ENCODE measurements at regions not wholly inside any gene's neighbourhood (a gene's known extent, or its start where the extent isn't known, plus 50 kb on each side); places are given as distances from the start of the nearest gene placed in this dataset.
"Not testable (repeated sequence)": the region's sequence is repeated elsewhere in the genome, so short reads cannot be mapped to it uniquely, and the experiment has no call there.

DNA sequence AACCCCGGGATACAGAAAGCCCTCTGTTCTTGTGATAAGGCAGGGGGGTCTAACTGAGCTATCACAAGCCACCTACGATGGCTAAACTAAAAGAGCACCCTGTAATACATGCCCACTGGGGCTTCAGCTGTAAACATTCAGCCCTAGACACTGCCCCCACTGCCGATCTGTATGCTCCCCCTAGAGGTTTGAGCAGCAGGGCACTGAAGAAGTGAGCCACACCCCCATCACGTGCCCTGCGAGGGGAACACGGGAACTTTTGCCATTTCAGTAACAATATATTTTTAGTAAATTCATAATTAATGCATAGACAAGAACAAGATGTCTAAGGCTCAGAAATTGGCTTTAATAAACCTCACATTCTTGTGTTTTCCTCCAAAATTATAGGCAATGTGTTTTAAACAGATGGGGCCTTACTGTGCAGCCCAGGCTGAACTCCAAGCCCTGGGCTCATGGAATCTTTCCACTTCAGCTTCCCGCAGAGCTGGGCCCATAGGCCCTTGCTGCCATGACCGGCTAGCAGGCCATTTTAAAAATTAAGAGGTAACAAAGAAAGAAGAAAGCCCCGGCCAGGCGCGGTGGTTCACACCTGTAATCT, 235.3 kb upstream of the SFRP2 start:
- no peak overlapping the region for H3K27ac Mint-ChIP-seq
- no peak overlapping the region for H3K4me3 Mint-ChIP-seq
- peaks cover 15% of the 10 kb centered on the region for H3K27me3 Mint-ChIP-seq
- H3K9me3 Mint-ChIP-seq = no peaks in the 10 kb centered on the region
- no peaks in the 10 kb centered on the region for H3K36me3 Mint-ChIP-seq
- no peaks in the 10 kb centered on the region for H3K4me1 Mint-ChIP-seq

DNA sequence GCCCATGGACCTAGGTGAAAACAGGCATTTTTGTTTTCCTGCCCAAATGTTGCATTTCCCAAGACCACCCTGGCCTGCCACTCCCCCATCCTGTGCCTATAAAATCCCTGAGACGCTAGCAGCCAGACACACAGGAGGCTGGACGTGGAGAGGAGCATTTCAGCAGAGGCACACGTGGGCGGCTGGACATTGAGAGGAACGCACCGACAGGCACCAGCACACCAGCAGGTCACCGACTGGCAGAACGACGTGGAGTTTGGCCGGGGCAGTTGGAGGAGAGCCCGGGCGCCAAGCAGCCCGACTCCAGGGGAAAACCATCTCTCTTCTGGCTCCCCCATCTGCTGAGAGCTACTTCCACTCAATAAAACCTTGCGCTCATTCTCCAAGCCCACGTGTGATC, 234.8 kb upstream of the SFRP2 start:
- H3K4me3 Mint-ChIP-seq, H3K4me1 Mint-ChIP-seq, H3K9me3 Mint-ChIP-seq, H3K27ac Mint-ChIP-seq, H3K36me3 Mint-ChIP-seq: not testable (repeated sequence)
- H3K27me3 Mint-ChIP-seq = peaks cover 15% of the 10 kb centered on the region

DNA sequence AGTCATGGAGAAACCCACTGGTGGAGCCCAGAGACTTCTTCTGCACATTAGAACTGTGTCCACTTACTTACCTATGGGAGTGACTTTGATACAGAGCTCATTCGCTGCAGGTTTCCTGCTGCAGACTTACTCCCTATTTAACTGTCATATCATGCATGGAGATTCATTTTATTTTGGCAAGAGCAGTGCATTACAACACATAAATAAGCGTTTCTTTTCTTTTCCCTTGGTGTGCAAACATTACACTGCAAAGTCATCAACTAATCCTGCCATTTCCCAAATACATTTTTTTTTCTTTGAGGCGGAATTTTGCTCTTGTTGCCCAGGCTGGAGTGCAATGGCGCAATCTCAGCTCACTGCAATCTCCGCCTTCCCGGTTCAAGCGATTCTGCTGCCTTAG, 230.9 kb upstream of the SFRP2 start:
- H3K27ac Mint-ChIP-seq = no peak overlapping the region
- H3K4me3 Mint-ChIP-seq = no peak overlapping the region
- H3K9me3 Mint-ChIP-seq = no peaks in the 10 kb centered on the region
- H3K27me3 Mint-ChIP-seq = peaks cover 4% of the 10 kb centered on the region
- H3K4me1 Mint-ChIP-seq = no peaks in the 10 kb centered on the region
- H3K36me3 Mint-ChIP-seq = no peaks in the 10 kb centered on the region

DNA sequence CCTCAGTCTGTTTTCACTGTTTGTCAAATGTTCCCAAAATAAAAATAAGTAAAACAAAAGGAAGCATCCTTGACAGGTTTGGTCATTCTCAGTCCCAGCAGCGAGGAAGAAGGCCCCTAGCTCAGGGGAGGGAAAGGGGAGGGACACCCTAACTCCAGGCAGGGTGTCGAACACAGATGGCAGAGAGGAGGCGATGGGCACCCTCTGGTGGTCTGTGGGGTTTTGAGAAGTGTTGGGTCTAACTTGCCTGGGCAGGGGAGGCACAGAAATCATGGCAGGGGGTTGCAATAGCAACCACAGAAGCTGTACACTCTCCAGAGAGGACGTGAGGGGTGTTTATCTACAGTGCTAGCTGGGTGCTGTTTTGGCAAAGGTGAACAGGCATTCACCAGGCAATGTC, 229.8 kb upstream of the SFRP2 start:
- Mint-ChIP-seq H3K4me3 (no peak overlapping the region), H3K4me1 (no peaks in the 10 kb centered on the region), H3K27ac (no peak overlapping the region), H3K27me3 (peaks cover 4% of the 10 kb centered on the region), H3K36me3 (no peaks in the 10 kb centered on the region), H3K9me3 (no peaks in the 10 kb centered on the region)

DNA sequence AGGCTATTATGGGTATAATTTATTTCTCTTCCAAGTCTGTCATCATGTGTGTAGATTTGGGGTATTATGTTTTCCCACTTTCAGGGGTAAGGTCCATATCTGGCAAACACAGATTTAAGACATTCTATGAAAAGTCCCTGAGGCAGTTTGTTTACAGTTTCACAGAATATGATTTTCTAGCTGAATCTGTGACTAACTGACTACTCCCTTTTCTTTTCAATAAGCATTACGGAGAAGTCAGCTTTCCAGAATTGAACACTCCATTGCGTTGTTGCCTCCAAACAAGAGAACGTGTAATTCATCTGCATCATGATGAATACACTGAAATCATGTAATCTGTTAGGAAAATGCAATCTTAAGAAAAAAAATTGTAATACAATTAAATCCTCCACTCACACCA, 226.7 kb upstream of the SFRP2 start:
- Mint-ChIP-seq H3K27ac (no peak overlapping the region), H3K4me3 (no peak overlapping the region), H3K36me3 (no peaks in the 10 kb centered on the region), H3K27me3 (peaks cover 2% of the 10 kb centered on the region), H3K9me3 (no peaks in the 10 kb centered on the region), H3K4me1 (no peaks in the 10 kb centered on the region)

DNA sequence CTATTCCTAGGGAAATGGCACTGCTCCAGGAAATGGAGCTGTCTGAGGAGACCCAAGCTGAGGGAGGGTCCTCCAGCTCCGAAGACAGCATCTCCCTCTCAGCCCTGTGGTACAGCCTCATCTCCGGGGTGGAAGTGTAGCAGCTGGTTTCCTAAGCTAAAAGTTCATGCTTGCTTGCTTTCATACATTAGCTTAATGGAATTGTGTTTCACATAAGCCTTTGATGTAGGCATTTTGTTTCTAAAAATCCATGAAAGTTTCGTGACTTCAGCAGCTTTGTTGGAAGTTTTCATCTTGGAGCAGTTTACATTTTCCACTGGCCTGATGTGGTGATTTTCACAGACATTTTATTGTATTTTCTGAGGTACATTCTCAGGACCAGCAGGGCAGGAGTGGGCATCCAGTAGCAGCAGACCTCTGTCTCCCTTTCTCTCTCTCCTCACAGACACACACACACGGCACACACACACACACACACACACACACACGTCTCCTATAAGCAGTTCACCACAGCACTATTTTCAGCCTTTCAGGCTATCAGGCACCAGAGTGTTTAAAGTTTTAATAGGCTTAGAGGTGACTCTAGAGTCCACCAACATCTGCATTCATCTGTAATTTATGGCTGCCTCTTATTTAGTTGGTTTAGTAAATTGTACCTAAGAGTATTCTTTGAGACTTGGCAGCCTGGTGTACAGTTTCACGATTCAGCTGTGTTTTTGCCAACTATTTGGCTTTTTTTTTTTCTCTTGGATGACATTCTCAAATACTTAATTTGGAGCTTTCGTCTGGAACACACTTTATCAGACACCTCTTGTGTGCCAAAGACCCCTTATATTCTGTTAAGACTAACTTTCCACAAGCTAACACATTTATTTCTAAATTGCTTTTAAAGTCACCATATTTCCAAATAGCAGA, 225.8 kb upstream of the SFRP2 start:
- H3K4me3 Mint-ChIP-seq = no peak overlapping the region
- H3K27ac Mint-ChIP-seq = no peak overlapping the region
- H3K27me3 Mint-ChIP-seq = peaks cover 2% of the 10 kb centered on the region
- H3K9me3 Mint-ChIP-seq = no peaks in the 10 kb centered on the region
- no peaks in the 10 kb centered on the region for H3K36me3 Mint-ChIP-seq
- H3K4me1 Mint-ChIP-seq = no peaks in the 10 kb centered on the region

DNA sequence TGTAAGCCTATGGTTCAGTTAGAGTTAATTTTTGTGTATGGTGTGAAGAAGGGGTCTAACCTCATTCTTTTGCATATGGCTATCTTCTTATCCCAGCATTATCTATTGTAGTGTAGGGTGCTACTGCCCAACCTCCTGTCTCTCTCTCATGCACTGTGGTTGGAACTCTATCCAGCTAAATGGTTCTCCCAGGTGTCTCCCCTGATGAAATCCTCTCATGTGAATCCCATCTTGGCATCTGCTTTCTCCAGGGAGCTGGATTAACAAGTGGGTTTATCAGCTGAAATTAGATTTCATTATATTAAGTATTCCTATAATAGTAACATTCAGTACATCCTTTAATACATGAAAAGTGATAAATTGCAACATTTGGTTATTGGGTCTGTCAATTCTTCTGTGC, 224.7 kb upstream of the SFRP2 start:
- no peak overlapping the region for H3K27ac Mint-ChIP-seq

DNA sequence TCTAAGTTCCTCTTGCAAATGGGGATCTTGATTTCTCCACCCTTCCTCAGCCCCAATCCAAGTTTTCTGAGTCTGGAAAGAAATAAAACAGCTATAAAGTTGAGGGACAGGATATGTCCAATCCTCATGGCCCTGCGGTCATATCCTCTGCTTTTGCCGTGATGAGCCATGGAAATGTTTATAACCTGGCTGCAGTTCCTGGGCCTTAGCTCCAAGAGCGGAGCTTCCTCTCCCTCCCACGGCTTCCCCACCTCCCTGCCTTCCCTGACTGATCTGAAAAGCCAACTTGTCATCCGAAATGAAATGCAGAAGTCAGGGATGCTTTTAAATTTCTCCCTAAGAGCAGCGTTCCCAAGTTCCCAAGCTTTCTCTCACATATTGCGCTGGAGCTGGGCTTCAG, 221.5 kb upstream of the SFRP2 start:
- Mint-ChIP-seq H3K36me3 (no peaks in the 10 kb centered on the region), H3K4me3 (no peak overlapping the region), H3K9me3 (no peaks in the 10 kb centered on the region), H3K4me1 (no peaks in the 10 kb centered on the region), H3K27me3 (no peaks in the 10 kb centered on the region), H3K27ac (no peak overlapping the region)

More for the DNA sequence above, 224.7 kb upstream of the SFRP2 start:
- no peaks in the 10 kb centered on the region for H3K4me1 Mint-ChIP-seq
- no peaks in the 10 kb centered on the region for H3K9me3 Mint-ChIP-seq
- H3K4me3 Mint-ChIP-seq = no peak overlapping the region
- H3K36me3 Mint-ChIP-seq = no peaks in the 10 kb centered on the region
- peaks cover 2% of the 10 kb centered on the region for H3K27me3 Mint-ChIP-seq

DNA sequence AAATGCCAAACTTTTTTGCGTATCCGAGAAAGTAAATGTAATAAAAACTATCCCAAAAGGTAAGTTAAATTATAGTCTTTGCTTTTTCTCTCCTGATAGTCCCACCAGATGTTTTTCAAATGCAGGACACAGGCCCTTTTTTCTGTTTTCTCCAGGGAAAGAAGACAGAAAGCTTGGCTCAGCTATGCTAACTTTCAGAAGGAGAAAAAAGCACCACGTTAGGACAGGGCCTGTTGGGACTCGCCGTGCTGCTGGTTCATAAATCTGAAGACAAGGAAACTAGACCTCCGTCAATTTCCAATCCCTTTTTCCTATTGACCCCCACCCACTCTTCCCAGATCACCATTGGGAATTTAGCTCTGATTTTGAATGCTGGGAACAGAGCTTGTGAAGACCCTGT, 220.9 kb upstream of the SFRP2 start:
- Mint-ChIP-seq H3K27ac (no peak overlapping the region), H3K9me3 (no peaks in the 10 kb centered on the region), H3K27me3 (no peaks in the 10 kb centered on the region), H3K4me3 (no peak overlapping the region), H3K36me3 (no peaks in the 10 kb centered on the region), H3K4me1 (no peaks in the 10 kb centered on the region)

DNA sequence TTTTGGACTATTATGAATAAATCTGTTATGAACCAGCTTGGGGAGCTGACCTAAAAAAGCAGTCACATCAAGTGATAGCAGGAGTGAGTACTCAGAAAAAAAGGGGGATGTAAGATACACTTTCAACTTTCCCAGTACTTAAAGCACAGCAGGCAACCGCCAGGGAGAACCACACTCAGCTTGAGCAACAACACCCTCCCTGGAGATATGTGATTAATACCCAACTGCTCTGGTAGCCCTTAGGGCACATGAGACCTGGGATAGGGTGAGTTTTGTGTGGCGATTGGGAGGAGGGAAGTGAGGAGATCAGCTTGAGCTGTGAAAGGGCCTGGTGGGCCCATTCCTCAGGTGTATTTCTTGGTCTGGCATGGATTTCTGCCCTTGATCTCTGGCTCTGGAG, 220.3 kb upstream of the SFRP2 start:
- Mint-ChIP-seq H3K4me3 (no peak overlapping the region), H3K27ac (no peak overlapping the region), H3K27me3 (no peaks in the 10 kb centered on the region), H3K36me3 (no peaks in the 10 kb centered on the region), H3K4me1 (no peaks in the 10 kb centered on the region), H3K9me3 (no peaks in the 10 kb centered on the region)

DNA sequence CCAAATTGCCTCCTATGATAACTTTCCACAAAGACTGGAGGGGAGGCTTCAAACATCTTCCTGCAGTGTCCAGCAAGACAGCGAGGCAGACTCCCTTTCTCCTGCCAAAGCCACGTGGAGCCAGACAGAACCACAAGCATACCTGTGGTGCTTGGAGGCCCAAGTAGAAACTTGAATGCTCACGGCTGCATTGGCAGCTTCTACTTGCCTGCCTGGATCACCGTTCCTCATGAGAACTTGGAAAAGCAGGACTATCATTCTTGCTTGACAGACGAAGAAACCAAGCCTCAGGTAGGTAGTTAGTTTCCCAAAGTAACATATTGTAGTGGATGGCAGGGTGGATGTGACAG, 216.3 kb upstream of the SFRP2 start:
- Mint-ChIP-seq H3K36me3 (no peaks in the 10 kb centered on the region), H3K27ac (no peak overlapping the region), H3K4me3 (no peak overlapping the region), H3K9me3 (no peaks in the 10 kb centered on the region), H3K4me1 (no peaks in the 10 kb centered on the region), H3K27me3 (peaks cover 10% of the 10 kb centered on the region)

DNA sequence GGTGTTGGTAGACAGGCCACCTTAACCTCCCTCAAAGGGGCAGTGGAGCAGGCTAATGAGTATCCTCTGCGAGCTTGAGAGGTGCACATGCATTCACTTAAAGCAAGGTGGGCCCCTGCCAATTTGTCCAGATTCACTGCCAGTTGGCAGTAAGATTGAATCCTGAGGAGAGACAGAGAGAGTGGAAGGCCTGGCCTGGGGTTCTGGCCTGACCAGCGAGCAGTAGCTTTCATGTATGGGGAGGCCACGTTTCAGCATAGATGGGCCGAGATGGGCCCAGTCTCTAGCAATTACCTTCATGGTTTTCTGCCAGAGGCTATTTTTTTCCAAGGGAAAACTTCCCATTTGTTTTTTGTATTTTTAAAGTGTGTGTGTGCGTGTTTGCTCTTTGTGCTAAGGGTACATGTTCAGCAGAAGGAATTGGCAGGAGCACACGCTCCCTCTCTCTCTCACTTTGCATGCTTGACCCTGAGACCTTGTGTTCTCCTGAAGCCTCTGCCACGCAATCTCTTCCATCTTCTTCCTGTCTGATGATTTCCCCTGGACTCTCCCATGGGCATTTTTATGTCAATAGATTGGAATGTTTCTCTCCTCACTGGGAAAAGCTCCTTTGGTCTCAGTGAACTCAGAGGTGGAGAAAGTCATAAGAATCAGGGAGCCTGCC, 215.8 kb upstream of the SFRP2 start:
- peaks cover 2% of the 10 kb centered on the region for H3K36me3 Mint-ChIP-seq

DNA sequence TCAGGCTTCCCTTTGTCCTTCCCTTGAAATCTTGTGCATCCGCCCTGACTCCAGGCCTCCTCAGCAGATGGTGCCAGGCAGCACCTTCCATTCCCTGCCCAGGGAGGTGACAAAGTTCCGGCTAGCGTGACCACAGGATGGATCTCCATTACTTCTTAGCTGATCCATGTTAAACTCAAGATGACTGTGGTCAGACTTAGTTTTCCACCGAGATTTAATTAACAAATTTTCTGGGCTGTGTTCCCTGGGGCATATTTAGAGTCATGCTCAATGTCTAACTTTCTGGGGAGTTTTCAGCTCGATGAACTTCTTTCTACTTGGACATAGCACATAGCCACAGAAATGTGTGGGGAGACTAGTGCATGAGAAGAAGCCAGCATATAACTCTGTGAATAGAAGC, 215.1 kb upstream of the SFRP2 start:
- H3K36me3 Mint-ChIP-seq = peaks cover 2% of the 10 kb centered on the region
- no peak overlapping the region for H3K4me3 Mint-ChIP-seq
- peaks cover 16% of the 10 kb centered on the region for H3K27me3 Mint-ChIP-seq
- no peaks in the 10 kb centered on the region for H3K9me3 Mint-ChIP-seq
- H3K4me1 Mint-ChIP-seq = no peaks in the 10 kb centered on the region
- no peak overlapping the region for H3K27ac Mint-ChIP-seq

More for the DNA sequence above, 215.8 kb upstream of the SFRP2 start:
- no peak overlapping the region for H3K27ac Mint-ChIP-seq
- no peaks in the 10 kb centered on the region for H3K4me1 Mint-ChIP-seq
- H3K27me3 Mint-ChIP-seq = peaks cover 14% of the 10 kb centered on the region
- no peaks in the 10 kb centered on the region for H3K9me3 Mint-ChIP-seq
- no peak overlapping the region for H3K4me3 Mint-ChIP-seq

DNA sequence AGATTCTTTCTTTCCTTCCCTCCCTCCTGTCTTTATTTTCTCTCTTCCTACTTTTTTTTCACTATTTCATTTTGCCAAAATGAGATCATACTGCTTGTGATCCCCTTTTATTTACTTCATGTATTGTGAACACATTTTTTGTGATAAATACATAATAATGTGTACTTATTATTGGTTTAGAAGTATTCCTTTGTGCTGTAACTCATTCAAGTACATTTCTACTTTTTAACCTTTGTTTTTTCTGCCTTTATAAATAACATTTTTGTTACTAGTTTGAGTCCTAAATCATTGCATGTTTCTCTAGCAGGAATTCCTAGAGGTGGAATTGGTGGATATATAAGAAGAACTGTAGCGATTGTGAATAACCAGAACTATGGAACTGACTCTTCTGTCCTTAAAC, 214.5 kb upstream of the SFRP2 start:
- Mint-ChIP-seq H3K27ac (no peak overlapping the region), H3K36me3 (peaks cover 2% of the 10 kb centered on the region), H3K4me1 (no peaks in the 10 kb centered on the region)

DNA sequence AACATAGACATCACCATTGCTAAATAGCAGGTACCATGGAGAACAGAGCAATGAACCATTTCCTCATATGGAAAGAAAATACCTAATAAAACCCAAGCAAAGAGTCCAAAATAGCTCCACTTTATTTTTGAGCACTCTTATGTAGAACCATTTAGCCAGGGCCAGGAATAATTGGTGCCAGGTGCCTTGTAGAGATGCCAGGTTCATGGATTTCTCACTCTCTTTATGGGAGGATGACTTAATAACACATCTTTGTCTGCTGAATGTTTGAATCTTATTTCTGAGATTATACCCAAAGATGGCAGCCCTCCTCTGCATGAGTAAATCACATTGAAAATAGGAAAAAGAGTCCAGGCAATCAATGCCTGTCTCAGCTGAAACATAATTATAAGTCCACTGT, 212.3 kb upstream of the SFRP2 start:
- Mint-ChIP-seq H3K4me3 (no peak overlapping the region), H3K9me3 (peaks cover 6% of the 10 kb centered on the region), H3K27me3 (peaks cover 24% of the 10 kb centered on the region), H3K4me1 (no peaks in the 10 kb centered on the region), H3K27ac (no peak overlapping the region), H3K36me3 (peaks cover 2% of the 10 kb centered on the region)

More for the DNA sequence above, 214.5 kb upstream of the SFRP2 start:
- peaks cover 21% of the 10 kb centered on the region for H3K27me3 Mint-ChIP-seq
- H3K9me3 Mint-ChIP-seq = no peaks in the 10 kb centered on the region
- H3K4me3 Mint-ChIP-seq = no peak overlapping the region

DNA sequence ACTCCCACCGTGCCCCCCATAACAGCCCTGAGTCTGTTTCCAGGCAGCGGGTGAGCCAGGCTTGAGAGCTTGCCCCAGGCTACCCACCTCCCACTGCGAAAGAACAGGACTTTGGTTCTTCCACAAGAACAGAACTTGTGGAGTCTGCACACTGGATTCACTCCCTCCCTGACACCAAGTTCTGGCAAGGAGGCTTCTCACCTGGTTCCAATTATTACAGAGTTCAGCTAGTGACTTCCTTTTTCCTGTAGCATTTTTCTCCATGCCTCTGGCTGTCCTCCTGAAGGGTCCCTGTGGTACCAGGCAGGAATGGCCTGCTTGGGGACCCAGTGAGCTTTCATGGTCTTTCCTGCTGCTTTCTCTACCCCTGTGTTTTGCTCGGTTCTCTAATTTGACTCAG, 208.6 kb upstream of the SFRP2 start:
- Mint-ChIP-seq H3K36me3 (peaks cover 2% of the 10 kb centered on the region), H3K27ac (no peak overlapping the region), H3K27me3 (peaks cover 25% of the 10 kb centered on the region)

More for the DNA sequence above, 208.6 kb upstream of the SFRP2 start:
- Mint-ChIP-seq H3K4me1 (no peaks in the 10 kb centered on the region), H3K9me3 (peaks cover 19% of the 10 kb centered on the region), H3K4me3 (no peak overlapping the region)
